ENCODE measurements at regions not wholly inside any gene's neighbourhood (a gene's known extent, or its start where the extent isn't known, plus 50 kb on each side); places are given as distances from the start of the nearest gene placed in this dataset.

- no peak overlapping the region for H3K4me3 ChIP-seq
- intact Hi-C loops (cut with DNase I), result no loop called here
- no peaks in the 10 kb centered on the region for H3K9me3 ChIP-seq
- H3K27ac ChIP-seq, result no peak overlapping the region
- ATAC-seq, result no peak
- H3K4me1 ChIP-seq, result peaks cover 0 to 14% of the 10 kb centered on the region in 2 donors
- TF ChIP-seq CTCF (IDR thresholded peaks at IDR 0.05), result no peak
- DNase-seq, result no peak
- H3K27me3 ChIP-seq, result no peaks in the 10 kb centered on the region
- no peaks in the 10 kb centered on the region for H3K36me3 ChIP-seq
These were observed 285.2 kb upstream of the KLF6 start for GRCh38 chr10:4070184-4070583.

GRCh38 chr10:4069491-4069890 lies 284.5 kb upstream of the KLF6 start:
- Histone ChIP-seq H3K4me1 (peaks cover 0 to 14% of the 10 kb centered on the region in 2 donors), H3K36me3 (no peaks in the 10 kb centered on the region), H3K9me3 (no peaks in the 10 kb centered on the region), H3K27ac (no peak overlapping the region), H3K27me3 (no peaks in the 10 kb centered on the region), H3K4me3 (no peak overlapping the region)
- TF ChIP-seq CTCF (IDR thresholded peaks at IDR 0.05), result no peak
- DNase-seq, result no peak
- intact Hi-C loops (cut with DNase I), result no loop called here
- no peak for ATAC-seq

- ATAC-seq (no peak), DNase-seq (no peak)
- no peak overlapping the region for H3K4me3 ChIP-seq
- no peak for TF ChIP-seq CTCF (IDR thresholded peaks at IDR 0.05)
- no peak overlapping the region for H3K27ac ChIP-seq
- H3K4me1 ChIP-seq, result peaks cover 0 to 14% of the 10 kb centered on the region in 2 donors
- intact Hi-C loops (cut with DNase I), result no loop called here
- H3K36me3 ChIP-seq, result no peaks in the 10 kb centered on the region
- no peaks in the 10 kb centered on the region for H3K9me3 ChIP-seq
- H3K27me3 ChIP-seq, result no peaks in the 10 kb centered on the region
These were observed 283.6 kb upstream of the KLF6 start for GRCh38 chr10:4068629-4069028.

- Histone ChIP-seq H3K9me3 (no peaks in the 10 kb centered on the region), H3K4me1 (peaks cover 0 to 14% of the 10 kb centered on the region in 2 donors), H3K27me3 (no peaks in the 10 kb centered on the region), H3K4me3 (no peak overlapping the region), H3K27ac (peak overlapping the region in 1 of 2 donors; percentile 51), H3K36me3 (no peaks in the 10 kb centered on the region)
- ATAC-seq, result peak; percentile 65
- intact Hi-C loops (cut with DNase I), result no loop called here
- no peak for DNase-seq
- no peak for TF ChIP-seq CTCF (IDR thresholded peaks at IDR 0.05)
These were observed 283.0 kb upstream of the KLF6 start for GRCh38 chr10:4067931-4068561.

- peak overlapping the region in 1 of 2 donors; percentile 51 for H3K27ac ChIP-seq
- H3K9me3 ChIP-seq, result no peaks in the 10 kb centered on the region
- no peak for TF ChIP-seq CTCF (IDR thresholded peaks at IDR 0.05)
- peaks cover 0 to 14% of the 10 kb centered on the region in 2 donors for H3K4me1 ChIP-seq
- H3K36me3 ChIP-seq, result no peaks in the 10 kb centered on the region
- H3K4me3 ChIP-seq, result no peak overlapping the region
- intact Hi-C loops (cut with DNase I), result no loop called here
- DNase-seq (no peak), ATAC-seq (peak; percentile 51)
- H3K27me3 ChIP-seq, result no peaks in the 10 kb centered on the region
These were observed 282.5 kb upstream of the KLF6 start for GRCh38 chr10:4067531-4067930.

Data from left lung (tissue), 4 donors.